Uterus (tissue), 2 donors: ENCODE measurements at regions not wholly inside any gene's neighbourhood (a gene's known extent, or its start where the extent isn't known, plus 50 kb on each side); places are given as distances from the start of the nearest gene placed in this dataset.

Source experiments
- POLR2A ChIP-seq, 2 donors: fragments of 450-650 bp; IDR thresholded peaks; one replicate each; pipeline ENCODE4 v1.6.1; 2016; ENCODE audit warnings: antibody characterized with exemption in 2 of 2, mild to moderate bottlenecking in 1 of 2, moderate library complexity in 1 of 2
- TF ChIP-seq, protein P1 (sequence below), 4 experiments: fragments of 200-600 bp in 2 of 4; fragments of 450-650 bp in 2 of 4; sonication (generic) in 2 of 4; IDR thresholded peaks; one replicate each; pipeline ENCODE4 v1.5.1; 2016 to 2019; ENCODE audit warnings: antibody characterized with exemption in 4 of 4, mild to moderate bottlenecking in 2 of 4, moderate library complexity in 1 of 4

DNA sequence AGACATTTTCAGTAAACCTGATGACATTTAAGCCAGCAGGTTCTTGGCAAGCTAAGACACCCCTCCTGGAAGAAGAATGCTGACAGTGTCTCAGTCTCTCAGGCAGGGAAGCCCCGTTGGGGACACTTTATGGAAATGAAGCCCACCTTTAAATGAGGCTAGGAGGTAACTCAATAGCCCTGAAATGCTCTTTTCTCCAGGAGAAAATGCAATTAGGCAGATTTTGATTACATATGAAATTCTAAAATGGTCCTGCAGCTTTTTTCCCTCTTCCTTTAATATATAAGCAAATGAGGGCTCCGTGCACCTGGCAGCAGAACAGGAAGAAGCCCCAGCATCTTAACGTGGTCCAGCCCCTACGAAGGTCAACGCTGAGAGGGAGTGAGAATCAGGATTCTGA, 65.8 kb upstream of the CHST15 start:
- TF ChIP-seq, protein P1, sequence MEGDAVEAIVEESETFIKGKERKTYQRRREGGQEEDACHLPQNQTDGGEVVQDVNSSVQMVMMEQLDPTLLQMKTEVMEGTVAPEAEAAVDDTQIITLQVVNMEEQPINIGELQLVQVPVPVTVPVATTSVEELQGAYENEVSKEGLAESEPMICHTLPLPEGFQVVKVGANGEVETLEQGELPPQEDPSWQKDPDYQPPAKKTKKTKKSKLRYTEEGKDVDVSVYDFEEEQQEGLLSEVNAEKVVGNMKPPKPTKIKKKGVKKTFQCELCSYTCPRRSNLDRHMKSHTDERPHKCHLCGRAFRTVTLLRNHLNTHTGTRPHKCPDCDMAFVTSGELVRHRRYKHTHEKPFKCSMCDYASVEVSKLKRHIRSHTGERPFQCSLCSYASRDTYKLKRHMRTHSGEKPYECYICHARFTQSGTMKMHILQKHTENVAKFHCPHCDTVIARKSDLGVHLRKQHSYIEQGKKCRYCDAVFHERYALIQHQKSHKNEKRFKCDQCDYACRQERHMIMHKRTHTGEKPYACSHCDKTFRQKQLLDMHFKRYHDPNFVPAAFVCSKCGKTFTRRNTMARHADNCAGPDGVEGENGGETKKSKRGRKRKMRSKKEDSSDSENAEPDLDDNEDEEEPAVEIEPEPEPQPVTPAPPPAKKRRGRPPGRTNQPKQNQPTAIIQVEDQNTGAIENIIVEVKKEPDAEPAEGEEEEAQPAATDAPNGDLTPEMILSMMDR (IDR thresholded peaks at IDR 0.05) = no peak
- no peak for TF ChIP-seq POLR2A (IDR thresholded peaks at IDR 0.05)
